SK-N-SH (cell line): ENCODE measurements at regions not wholly inside any gene's neighbourhood (a gene's known extent, or its start where the extent isn't known, plus 50 kb on each side); places are given as distances from the start of the nearest gene placed in this dataset.
"Not testable (repeated sequence)": the region's sequence is repeated elsewhere in the genome, so short reads cannot be mapped to it uniquely, and the experiment has no call there.

ENCODE experiments used
- EP300 ChIP-seq, 2 experiments: IDR thresholded peaks; 2 replicates each; pipeline versions ENCODE4 v1.4.0 to v1.6.1; 2012; ENCODE audit warnings: borderline replicate concordance in 1 of 2, low read depth in 1 of 2, low read length in 1 of 2
- JUND ChIP-seq: IDR thresholded peaks from 2 replicates; pipeline ENCODE4 v1.4.0; 2012
- NRF1 ChIP-seq: IDR thresholded peaks from 2 replicates; pipeline ENCODE4 v1.6.1; 2012; ENCODE audit warnings: low read depth, mild to moderate bottlenecking, low read length
- PBX3 ChIP-seq: IDR thresholded peaks from 2 replicates; pipeline ENCODE4; 2012
- SMC3 ChIP-seq: IDR thresholded peaks from 2 replicates; pipeline ENCODE4 v1.6.1; 2012; ENCODE audit warnings: low read depth, low read length, improper control_type of control experiment
- TF ChIP-seq, protein P1 (sequence below): fragments of 200-600 bp; sonication (generic); IDR thresholded peaks from 2 replicates; pipeline ENCODE4 v1.6.1; 2017; ENCODE audit warnings: antibody characterized with exemption, mild to moderate bottlenecking, moderate library complexity

GRCh38 chr2:90288396-90288795 is 1596.9 kb downstream of the RPIA start:
- TF ChIP-seq, protein P1, sequence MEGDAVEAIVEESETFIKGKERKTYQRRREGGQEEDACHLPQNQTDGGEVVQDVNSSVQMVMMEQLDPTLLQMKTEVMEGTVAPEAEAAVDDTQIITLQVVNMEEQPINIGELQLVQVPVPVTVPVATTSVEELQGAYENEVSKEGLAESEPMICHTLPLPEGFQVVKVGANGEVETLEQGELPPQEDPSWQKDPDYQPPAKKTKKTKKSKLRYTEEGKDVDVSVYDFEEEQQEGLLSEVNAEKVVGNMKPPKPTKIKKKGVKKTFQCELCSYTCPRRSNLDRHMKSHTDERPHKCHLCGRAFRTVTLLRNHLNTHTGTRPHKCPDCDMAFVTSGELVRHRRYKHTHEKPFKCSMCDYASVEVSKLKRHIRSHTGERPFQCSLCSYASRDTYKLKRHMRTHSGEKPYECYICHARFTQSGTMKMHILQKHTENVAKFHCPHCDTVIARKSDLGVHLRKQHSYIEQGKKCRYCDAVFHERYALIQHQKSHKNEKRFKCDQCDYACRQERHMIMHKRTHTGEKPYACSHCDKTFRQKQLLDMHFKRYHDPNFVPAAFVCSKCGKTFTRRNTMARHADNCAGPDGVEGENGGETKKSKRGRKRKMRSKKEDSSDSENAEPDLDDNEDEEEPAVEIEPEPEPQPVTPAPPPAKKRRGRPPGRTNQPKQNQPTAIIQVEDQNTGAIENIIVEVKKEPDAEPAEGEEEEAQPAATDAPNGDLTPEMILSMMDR: not testable (repeated sequence)
- TF ChIP-seq PBX3; NRF1; SMC3; JUND; EP300 (IDR thresholded peaks at IDR 0.05; ENCODE audit: borderline replicate concordance in 1 of 2, low read depth in 1 of 2, low read length in 1 of 2): not testable (repeated sequence)
